Fibroblast of lung (primary cell): ENCODE measurements at regions not wholly inside any gene's neighbourhood (a gene's known extent, or its start where the extent isn't known, plus 50 kb on each side); places are given as distances from the start of the nearest gene placed in this dataset.

Source experiments
- DNase-seq, 2 donors: peaks; one replicate each; pipeline versions ENCODE4 v3.0.0 to v3.0.0-alpha.2; 2010; ENCODE audit warnings: low read depth in 2 of 2
- H2AFZ ChIP-seq: 2 replicates; pipeline ENCODE4 v1.5.1; 2012; ENCODE audit warnings: low read length, control low read depth, inconsistent platforms
- H3K27ac ChIP-seq: 2 replicates; pipeline ENCODE4 v1.5.1; 2011; ENCODE audit warnings: low read length, control low read depth; ENCODE audit not compliant: insufficient read depth
- H3K27me3 ChIP-seq: 2 replicates; pipeline ENCODE4 v1.5.1; 2011; ENCODE audit warnings: mild to moderate bottlenecking, low read length; ENCODE audit not compliant: control insufficient read depth, insufficient read depth
- H3K36me3 ChIP-seq: 2 replicates; pipeline ENCODE4 v1.5.1; 2011; ENCODE audit warnings: low read length; ENCODE audit not compliant: control insufficient read depth, insufficient read depth
- H3K4me1 ChIP-seq: 2 replicates; pipeline ENCODE4 v1.5.1; 2011; ENCODE audit warnings: low read length; ENCODE audit not compliant: control insufficient read depth, insufficient read depth; ENCODE audit errors: extremely low read depth
- H3K4me2 ChIP-seq: 2 replicates; pipeline ENCODE4 v1.5.1; 2011; ENCODE audit warnings: low read length, control low read depth; ENCODE audit not compliant: insufficient read depth; ENCODE audit errors: extremely low read depth
- H3K4me3 ChIP-seq, 4 experiments: fragments of 200-600 bp in 1 of 4; sonication (generic) in 1 of 4; replicated peaks in 1 of 4; 2 replicates each; pipeline ENCODE4 v1.5.1; 2011 to 2016; ENCODE audit warnings: low read length in 4 of 4, low read depth in 3 of 4, mild to moderate bottlenecking in 3 of 4, control low read depth in 2 of 4, inconsistent platforms in 1 of 4, mixed read lengths in 1 of 4; ENCODE audit not compliant: insufficient read depth in 1 of 4; ENCODE audit errors: control extremely low read depth in 1 of 4
- H3K79me2 ChIP-seq: 2 replicates; pipeline ENCODE4 v1.5.1; 2012; ENCODE audit warnings: mild to moderate bottlenecking, low read length, inconsistent platforms; ENCODE audit not compliant: control insufficient read depth, insufficient read depth
- H3K9ac ChIP-seq: 2 replicates; pipeline ENCODE4 v1.5.1; 2011; ENCODE audit warnings: mild to moderate bottlenecking, low read length, control low read depth; ENCODE audit not compliant: insufficient read depth
- H3K9me3 ChIP-seq: 2 replicates; pipeline ENCODE4 v1.5.1; 2012; ENCODE audit warnings: low read depth, low read length; ENCODE audit not compliant: control insufficient read depth, insufficient read depth
- H4K20me1 ChIP-seq: 2 replicates; pipeline ENCODE4 v1.5.1; 2011; ENCODE audit warnings: low read length; ENCODE audit not compliant: control insufficient read depth, insufficient read depth; ENCODE audit errors: extremely low read depth
- EZH2 ChIP-seq: IDR thresholded peaks from 2 replicates; pipeline ENCODE4 v1.5.1; 2012; ENCODE audit warnings: low read length, control low read depth, mild to moderate bottlenecking; ENCODE audit errors: missing control alignments
- TF ChIP-seq, protein P1 (sequence below), 2 donors: IDR thresholded peaks in 1 of 2; conservative IDR thresholded peaks in 1 of 2; 1 replicate in 1 of 2; 2 replicates in 1 of 2; pipeline ENCODE4 v1.5.1; 2011 to 2012; ENCODE audit warnings: low read length in 2 of 2, control low read depth in 1 of 2, inconsistent platforms in 1 of 2, low read depth in 1 of 2, mild to moderate bottlenecking in 1 of 2

DNA sequence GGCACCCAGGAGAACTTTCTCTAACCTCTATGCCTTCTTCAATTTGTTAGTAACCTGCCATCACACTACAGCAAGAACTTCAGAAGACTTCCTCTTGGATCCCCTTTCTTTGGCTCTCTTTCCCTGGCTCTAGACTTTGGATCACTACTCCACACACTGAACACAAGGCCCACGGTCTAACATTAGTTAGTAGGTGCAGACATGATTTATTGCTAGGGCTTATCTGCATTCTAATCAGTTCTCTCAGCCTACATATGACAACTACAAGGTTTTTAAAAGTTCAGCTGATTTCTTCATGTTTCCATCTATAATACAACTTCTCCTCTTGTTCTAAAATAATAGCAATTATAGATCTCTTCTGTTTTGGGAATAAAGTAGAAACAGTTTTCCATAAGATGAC is 209.1 kb upstream of the ANXA10 start:
- peak in 1 of 2 donors; percentile 14 for DNase-seq
- Histone ChIP-seq H3K4me1 (no peaks in the 10 kb centered on the region), H3K79me2 (no peaks in the 10 kb centered on the region), H3K4me2 (no peak overlapping the region), H3K27ac (no peak overlapping the region), H3K4me3 (no peak overlapping the region), H4K20me1 (no peaks in the 10 kb centered on the region), H3K9me3 (no peaks in the 10 kb centered on the region), H3K9ac (no peak overlapping the region), H2AFZ (no peak overlapping the region), H3K36me3 (no peaks in the 10 kb centered on the region), H3K27me3 (no peaks in the 10 kb centered on the region)
- TF ChIP-seq, protein P1, sequence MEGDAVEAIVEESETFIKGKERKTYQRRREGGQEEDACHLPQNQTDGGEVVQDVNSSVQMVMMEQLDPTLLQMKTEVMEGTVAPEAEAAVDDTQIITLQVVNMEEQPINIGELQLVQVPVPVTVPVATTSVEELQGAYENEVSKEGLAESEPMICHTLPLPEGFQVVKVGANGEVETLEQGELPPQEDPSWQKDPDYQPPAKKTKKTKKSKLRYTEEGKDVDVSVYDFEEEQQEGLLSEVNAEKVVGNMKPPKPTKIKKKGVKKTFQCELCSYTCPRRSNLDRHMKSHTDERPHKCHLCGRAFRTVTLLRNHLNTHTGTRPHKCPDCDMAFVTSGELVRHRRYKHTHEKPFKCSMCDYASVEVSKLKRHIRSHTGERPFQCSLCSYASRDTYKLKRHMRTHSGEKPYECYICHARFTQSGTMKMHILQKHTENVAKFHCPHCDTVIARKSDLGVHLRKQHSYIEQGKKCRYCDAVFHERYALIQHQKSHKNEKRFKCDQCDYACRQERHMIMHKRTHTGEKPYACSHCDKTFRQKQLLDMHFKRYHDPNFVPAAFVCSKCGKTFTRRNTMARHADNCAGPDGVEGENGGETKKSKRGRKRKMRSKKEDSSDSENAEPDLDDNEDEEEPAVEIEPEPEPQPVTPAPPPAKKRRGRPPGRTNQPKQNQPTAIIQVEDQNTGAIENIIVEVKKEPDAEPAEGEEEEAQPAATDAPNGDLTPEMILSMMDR (conservative IDR thresholded peaks at IDR 0.05 in 1 of 2, IDR thresholded peaks at IDR 0.05 in 1 of 2; ENCODE audit: low read depth in 1 of 2, low read length in 2 of 2): no peak
- TF ChIP-seq EZH2: no peak

- TF ChIP-seq EZH2: no peak
- TF ChIP-seq, protein P1 (conservative IDR thresholded peaks at IDR 0.05 in 1 of 2, IDR thresholded peaks at IDR 0.05 in 1 of 2; ENCODE audit: low read depth in 1 of 2, low read length in 2 of 2): no peak
- no peaks in the 10 kb centered on the region for H3K79me2 ChIP-seq
- no peaks in the 10 kb centered on the region for H3K27me3 ChIP-seq
- H3K4me2 ChIP-seq: no peak overlapping the region
- no peaks in the 10 kb centered on the region for H3K36me3 ChIP-seq
- no peaks in the 10 kb centered on the region for H3K9me3 ChIP-seq
- no peaks in the 10 kb centered on the region for H3K4me1 ChIP-seq
- H3K9ac ChIP-seq: no peak overlapping the region
- H4K20me1 ChIP-seq: no peaks in the 10 kb centered on the region
- no peak overlapping the region for H3K4me3 ChIP-seq
- no peak overlapping the region for H3K27ac ChIP-seq
- no peak overlapping the region for H2AFZ ChIP-seq
- DNase-seq: no peak
These were observed 207.3 kb upstream of the ANXA10 start for GRCh38 chr4:167885071-167885470.

DNA sequence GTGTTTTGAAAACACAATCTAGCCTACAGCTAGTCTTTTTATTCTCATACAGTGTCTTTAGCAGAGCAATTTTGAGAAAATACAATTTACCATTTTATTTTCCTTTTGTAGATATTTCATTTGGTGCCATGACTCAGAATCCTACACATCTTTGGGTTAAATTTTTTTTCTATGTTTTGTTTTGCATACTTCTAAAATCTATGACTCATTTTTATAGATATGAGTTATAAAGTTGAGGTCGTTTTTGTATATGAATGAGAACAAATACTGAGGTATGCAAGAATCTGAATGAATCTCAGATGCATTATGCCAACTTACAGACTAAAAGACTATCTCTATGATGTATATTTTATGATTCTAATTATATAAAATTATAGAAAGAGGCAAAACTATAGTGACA is 206.5 kb upstream of the ANXA10 start:
- TF ChIP-seq EZH2: no peak
- TF ChIP-seq, protein P1 (conservative IDR thresholded peaks at IDR 0.05 in 1 of 2, IDR thresholded peaks at IDR 0.05 in 1 of 2; ENCODE audit: low read depth in 1 of 2, low read length in 2 of 2): no peak
- no peak overlapping the region for H2AFZ ChIP-seq
- no peak overlapping the region for H3K9ac ChIP-seq
- H3K4me1 ChIP-seq: no peaks in the 10 kb centered on the region
- no peaks in the 10 kb centered on the region for H3K79me2 ChIP-seq
- no peaks in the 10 kb centered on the region for H3K36me3 ChIP-seq
- no peak overlapping the region for H3K4me2 ChIP-seq
- H3K27me3 ChIP-seq: no peaks in the 10 kb centered on the region
- peak; percentile 8 to 36 for DNase-seq
- no peak overlapping the region for H3K4me3 ChIP-seq
- H3K27ac ChIP-seq: no peak overlapping the region
- H3K9me3 ChIP-seq: no peaks in the 10 kb centered on the region
- no peaks in the 10 kb centered on the region for H4K20me1 ChIP-seq
